Stimulated activated CD4-positive, alpha-beta T cell treated with anti-CD3 and anti-CD28 coated beads, Interleukin-4, amount 100 ng/mL, for 4 hours (primary cell): ENCODE measurements at regions not wholly inside any gene's neighbourhood (a gene's known extent, or its start where the extent isn't known, plus 50 kb on each side); places are given as distances from the start of the nearest gene placed in this dataset.

Experiments used
- DNase-seq, 2 experiments: peaks; one replicate each; pipeline ENCODE4 v3.0.0-alpha.2; 2020

GRCh38 chr9:16320338-16320902 lies 550.0 kb downstream of the BNC2 start:
- DNase-seq: no peak

GRCh38 chr9:16321461-16322119 lies 548.9 kb downstream of the BNC2 start:
- DNase-seq: no peak

GRCh38 chr9:16322849-16323248 lies 547.6 kb downstream of the BNC2 start:
- DNase-seq: no peak

GRCh38 chr9:16325966-16326365 lies 544.5 kb downstream of the BNC2 start:
- no peak for DNase-seq

- DNase-seq: no peak
Measured at GRCh38 chr9:16328349-16328748, 542.1 kb downstream of the BNC2 start.

- no peak for DNase-seq
Measured at GRCh38 chr9:16329671-16330113, 540.8 kb downstream of the BNC2 start.

GRCh38 chr9:16331031-16331430 lies 539.4 kb downstream of the BNC2 start:
- DNase-seq: no peak

- no peak for DNase-seq
Measured at GRCh38 chr9:16331527-16331926, 538.9 kb downstream of the BNC2 start.

- DNase-seq: no peak
Measured at GRCh38 chr9:16333691-16334090, 536.8 kb downstream of the BNC2 start.

GRCh38 chr9:16335788-16336580 lies 534.5 kb downstream of the BNC2 start:
- no peak for DNase-seq

GRCh38 chr9:16336833-16337232 lies 533.6 kb downstream of the BNC2 start:
- DNase-seq: no peak

GRCh38 chr9:16337322-16338029 lies 533.0 kb downstream of the BNC2 start:
- no peak for DNase-seq

GRCh38 chr9:16341177-16341576 lies 529.3 kb downstream of the BNC2 start:
- no peak for DNase-seq

GRCh38 chr9:16342246-16343020 lies 528.0 kb downstream of the BNC2 start:
- no peak for DNase-seq

GRCh38 chr9:16343249-16344237 lies 526.9 kb downstream of the BNC2 start:
- no peak for DNase-seq

- no peak for DNase-seq
Measured at GRCh38 chr9:16344343-16344742, 526.1 kb downstream of the BNC2 start.

GRCh38 chr9:16345902-16346301 lies 524.6 kb downstream of the BNC2 start:
- DNase-seq: no peak

GRCh38 chr9:16347886-16348285 lies 522.6 kb downstream of the BNC2 start:
- DNase-seq: no peak

- DNase-seq: no peak
Measured at GRCh38 chr9:16348531-16348930, 521.9 kb downstream of the BNC2 start.

- no peak for DNase-seq
Measured at GRCh38 chr9:16352251-16352650, 518.2 kb downstream of the BNC2 start.

- DNase-seq: no peak
Measured at GRCh38 chr9:16352791-16353401, 517.6 kb downstream of the BNC2 start.
